ENCODE measurements at regions not wholly inside any gene's neighbourhood (a gene's known extent, or its start where the extent isn't known, plus 50 kb on each side); places are given as distances from the start of the nearest gene placed in this dataset.

GRCh38 chr4:26152056-26152455 lies 168.8 kb upstream of the RBPJ start:
- TF ChIP-seq, protein P1, sequence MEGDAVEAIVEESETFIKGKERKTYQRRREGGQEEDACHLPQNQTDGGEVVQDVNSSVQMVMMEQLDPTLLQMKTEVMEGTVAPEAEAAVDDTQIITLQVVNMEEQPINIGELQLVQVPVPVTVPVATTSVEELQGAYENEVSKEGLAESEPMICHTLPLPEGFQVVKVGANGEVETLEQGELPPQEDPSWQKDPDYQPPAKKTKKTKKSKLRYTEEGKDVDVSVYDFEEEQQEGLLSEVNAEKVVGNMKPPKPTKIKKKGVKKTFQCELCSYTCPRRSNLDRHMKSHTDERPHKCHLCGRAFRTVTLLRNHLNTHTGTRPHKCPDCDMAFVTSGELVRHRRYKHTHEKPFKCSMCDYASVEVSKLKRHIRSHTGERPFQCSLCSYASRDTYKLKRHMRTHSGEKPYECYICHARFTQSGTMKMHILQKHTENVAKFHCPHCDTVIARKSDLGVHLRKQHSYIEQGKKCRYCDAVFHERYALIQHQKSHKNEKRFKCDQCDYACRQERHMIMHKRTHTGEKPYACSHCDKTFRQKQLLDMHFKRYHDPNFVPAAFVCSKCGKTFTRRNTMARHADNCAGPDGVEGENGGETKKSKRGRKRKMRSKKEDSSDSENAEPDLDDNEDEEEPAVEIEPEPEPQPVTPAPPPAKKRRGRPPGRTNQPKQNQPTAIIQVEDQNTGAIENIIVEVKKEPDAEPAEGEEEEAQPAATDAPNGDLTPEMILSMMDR (conservative IDR thresholded peaks at IDR 0.05; ENCODE audit: low read depth, low read length), result no peak
- no peak for TF ChIP-seq EZH2 (IDR thresholded peaks at IDR 0.05; ENCODE audit: low read length, unreplicated experiment)

Data from PC-3 (cell line).